Stimulated activated CD8-positive, alpha-beta memory T cell treated with anti-CD3 and anti-CD28 coated beads, Interleukin-4, amount 100 ng/mL, for 1 hour (primary cell): ENCODE measurements at regions not wholly inside any gene's neighbourhood (a gene's known extent, or its start where the extent isn't known, plus 50 kb on each side); places are given as distances from the start of the nearest gene placed in this dataset.

ENCODE experiments used
- DNase-seq, 2 donors: peaks; one replicate each; pipeline ENCODE4 v3.0.0-alpha.2; 2020; ENCODE audit warnings: low read depth in 2 of 2, low spot score in 1 of 2

- DNase-seq = no peak
Observed at GRCh38 chr2:240355001-240355891, 80.2 kb upstream of the GPC1 start.

GRCh38 chr2:240355962-240356361 lies 79.5 kb upstream of the GPC1 start:
- DNase-seq = no peak

- DNase-seq = no peak
Observed at GRCh38 chr2:240356700-240357640, 78.5 kb upstream of the GPC1 start.

- DNase-seq = no peak
Observed at GRCh38 chr2:240357641-240358012, 77.8 kb upstream of the GPC1 start.

- DNase-seq = no peak
Observed at GRCh38 chr2:240358080-240358479, 77.4 kb upstream of the GPC1 start.

- no peak for DNase-seq
Observed at GRCh38 chr2:240358821-240359397, 76.6 kb upstream of the GPC1 start.

- no peak for DNase-seq
Observed at GRCh38 chr2:240359695-240360094, 75.8 kb upstream of the GPC1 start.

- no peak for DNase-seq
Observed at GRCh38 chr2:240360645-240361475, 74.6 kb upstream of the GPC1 start.

GRCh38 chr2:240362216-240362755 lies 73.2 kb upstream of the GPC1 start:
- DNase-seq = no peak

- no peak for DNase-seq
Observed at GRCh38 chr2:240362826-240363745, 72.4 kb upstream of the GPC1 start.

- DNase-seq = no peak
Observed at GRCh38 chr2:240363746-240364581, 71.5 kb upstream of the GPC1 start.

- DNase-seq = no peak
Observed at GRCh38 chr2:240364582-240364960, 70.9 kb upstream of the GPC1 start.

GRCh38 chr2:240364961-240365775 lies 70.3 kb upstream of the GPC1 start:
- no peak for DNase-seq

- no peak for DNase-seq
Observed at GRCh38 chr2:240365971-240366471, 69.4 kb upstream of the GPC1 start.

GRCh38 chr2:240366901-240367300 lies 68.6 kb upstream of the GPC1 start:
- DNase-seq = no peak

- DNase-seq = no peak
Observed at GRCh38 chr2:240367721-240368120, 67.7 kb upstream of the GPC1 start.

- DNase-seq = no peak
Observed at GRCh38 chr2:240368781-240369331, 66.6 kb upstream of the GPC1 start.
